ENCODE measurements at regions not wholly inside any gene's neighbourhood (a gene's known extent, or its start where the extent isn't known, plus 50 kb on each side); places are given as distances from the start of the nearest gene placed in this dataset.

GRCh38 chrX:30951003-30951402, 61.9 kb upstream of the TAB3 start:
- DNase-seq = no peak
- no peaks in the 10 kb centered on the region for H3K4me1 ChIP-seq (ENCODE audit: insufficient read depth, low read length)
- H3K27me3 ChIP-seq (ENCODE audit: insufficient read depth, low read length, poor library complexity) = no peaks in the 10 kb centered on the region
- no peak overlapping the region for H2AFZ ChIP-seq (ENCODE audit: low read depth, low read length)
- H3K27ac ChIP-seq (ENCODE audit: low read length) = no peak overlapping the region
- H3K9ac ChIP-seq (ENCODE audit: low read depth, low read length) = no peak overlapping the region
- H4K20me1 ChIP-seq (ENCODE audit: insufficient read depth, low read length) = no peaks in the 10 kb centered on the region
- TF ChIP-seq CTCF (IDR thresholded peaks at IDR 0.05; ENCODE audit: borderline replicate concordance, extremely low read depth, low read length, poor library complexity, severe bottlenecking) (no peak), EZH2 (IDR thresholded peaks at IDR 0.05; ENCODE audit: borderline replicate concordance, low read depth, low read length, severe bottlenecking) (no peak)
- no peaks in the 10 kb centered on the region for H3K36me3 ChIP-seq (ENCODE audit: insufficient read depth, low read length)
- ATAC-seq (ENCODE audit: insufficient read depth, low read depth) = no peak
- no peaks in the 10 kb centered on the region for H3K79me2 ChIP-seq (ENCODE audit: insufficient read depth, low read length)
- no peak overlapping the region for H3K4me3 ChIP-seq (ENCODE audit: low read depth in 1 of 2, low read length in 2 of 2)
- H3K9me3 ChIP-seq (ENCODE audit: insufficient read depth, low read length, severe bottlenecking) = no peaks in the 10 kb centered on the region
- H3K4me2 ChIP-seq (ENCODE audit: insufficient read depth, low read length) = no peak overlapping the region

- H3K27ac ChIP-seq (ENCODE audit: low read length) = no peak overlapping the region
- no peak overlapping the region for H3K4me3 ChIP-seq (ENCODE audit: low read depth in 1 of 2, low read length in 2 of 2)
- TF ChIP-seq CTCF (IDR thresholded peaks at IDR 0.05; ENCODE audit: borderline replicate concordance, extremely low read depth, low read length, poor library complexity, severe bottlenecking) (no peak), EZH2 (IDR thresholded peaks at IDR 0.05; ENCODE audit: borderline replicate concordance, low read depth, low read length, severe bottlenecking) (no peak)
- H4K20me1 ChIP-seq (ENCODE audit: insufficient read depth, low read length) = no peaks in the 10 kb centered on the region
- H2AFZ ChIP-seq (ENCODE audit: low read depth, low read length) = no peak overlapping the region
- H3K4me1 ChIP-seq (ENCODE audit: insufficient read depth, low read length) = no peaks in the 10 kb centered on the region
- no peak for ATAC-seq (ENCODE audit: insufficient read depth, low read depth)
- no peaks in the 10 kb centered on the region for H3K36me3 ChIP-seq (ENCODE audit: insufficient read depth, low read length)
- H3K4me2 ChIP-seq (ENCODE audit: insufficient read depth, low read length) = no peak overlapping the region
- no peaks in the 10 kb centered on the region for H3K79me2 ChIP-seq (ENCODE audit: insufficient read depth, low read length)
- no peaks in the 10 kb centered on the region for H3K9me3 ChIP-seq (ENCODE audit: insufficient read depth, low read length, severe bottlenecking)
- H3K27me3 ChIP-seq (ENCODE audit: insufficient read depth, low read length, poor library complexity) = no peaks in the 10 kb centered on the region
- no peak overlapping the region for H3K9ac ChIP-seq (ENCODE audit: low read depth, low read length)
- no peak for DNase-seq
Observed at GRCh38 chrX:30950391-30950790, 61.3 kb upstream of the TAB3 start.

DNA sequence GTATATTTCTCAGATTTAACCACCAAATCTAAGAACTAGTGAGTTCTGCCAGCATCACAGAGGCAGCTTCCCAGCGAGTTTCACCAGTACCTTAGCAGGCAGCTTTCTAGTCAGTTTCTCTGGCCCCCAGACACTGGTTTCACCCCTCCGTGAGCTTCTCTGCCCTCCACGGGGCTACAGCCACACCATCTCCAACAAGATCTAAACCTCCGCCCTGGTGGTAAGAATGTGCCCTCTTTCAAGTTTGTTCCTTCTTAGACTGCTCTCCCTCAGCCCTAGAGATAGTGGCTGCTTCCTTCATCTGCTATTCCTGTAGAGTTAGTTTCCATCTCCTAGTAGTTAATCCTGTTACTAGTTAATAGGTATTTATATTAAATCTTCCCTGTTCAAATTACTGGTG, 60.5 kb upstream of the TAB3 start:
- H3K27me3 ChIP-seq (ENCODE audit: insufficient read depth, low read length, poor library complexity) = no peaks in the 10 kb centered on the region
- no peak overlapping the region for H3K9ac ChIP-seq (ENCODE audit: low read depth, low read length)
- no peaks in the 10 kb centered on the region for H4K20me1 ChIP-seq (ENCODE audit: insufficient read depth, low read length)
- H3K4me2 ChIP-seq (ENCODE audit: insufficient read depth, low read length) = no peak overlapping the region
- DNase-seq (no peak), ATAC-seq (ENCODE audit: insufficient read depth, low read depth) (no peak)
- H3K4me3 ChIP-seq (ENCODE audit: low read depth in 1 of 2, low read length in 2 of 2) = no peak overlapping the region
- no peaks in the 10 kb centered on the region for H3K4me1 ChIP-seq (ENCODE audit: insufficient read depth, low read length)
- H2AFZ ChIP-seq (ENCODE audit: low read depth, low read length) = no peak overlapping the region
- TF ChIP-seq CTCF (IDR thresholded peaks at IDR 0.05; ENCODE audit: borderline replicate concordance, extremely low read depth, low read length, poor library complexity, severe bottlenecking) (no peak), EZH2 (IDR thresholded peaks at IDR 0.05; ENCODE audit: borderline replicate concordance, low read depth, low read length, severe bottlenecking) (no peak)
- no peaks in the 10 kb centered on the region for H3K36me3 ChIP-seq (ENCODE audit: insufficient read depth, low read length)
- no peaks in the 10 kb centered on the region for H3K79me2 ChIP-seq (ENCODE audit: insufficient read depth, low read length)
- H3K9me3 ChIP-seq (ENCODE audit: insufficient read depth, low read length, severe bottlenecking) = no peaks in the 10 kb centered on the region
- no peak overlapping the region for H3K27ac ChIP-seq (ENCODE audit: low read length)

- Histone ChIP-seq H3K4me3 (ENCODE audit: low read depth in 1 of 2, low read length in 2 of 2) (no peak overlapping the region), H3K9ac (ENCODE audit: low read depth, low read length) (no peak overlapping the region), H2AFZ (ENCODE audit: low read depth, low read length) (no peak overlapping the region), H4K20me1 (ENCODE audit: insufficient read depth, low read length) (no peaks in the 10 kb centered on the region), H3K27ac (ENCODE audit: low read length) (no peak overlapping the region), H3K27me3 (ENCODE audit: insufficient read depth, low read length, poor library complexity) (no peaks in the 10 kb centered on the region), H3K9me3 (ENCODE audit: insufficient read depth, low read length, severe bottlenecking) (no peaks in the 10 kb centered on the region), H3K36me3 (ENCODE audit: insufficient read depth, low read length) (no peaks in the 10 kb centered on the region), H3K4me1 (ENCODE audit: insufficient read depth, low read length) (no peaks in the 10 kb centered on the region), H3K4me2 (ENCODE audit: insufficient read depth, low read length) (no peak overlapping the region), H3K79me2 (ENCODE audit: insufficient read depth, low read length) (no peaks in the 10 kb centered on the region)
- ATAC-seq (ENCODE audit: insufficient read depth, low read depth) (no peak), DNase-seq (no peak)
- TF ChIP-seq CTCF (IDR thresholded peaks at IDR 0.05; ENCODE audit: borderline replicate concordance, extremely low read depth, low read length, poor library complexity, severe bottlenecking) (no peak), EZH2 (IDR thresholded peaks at IDR 0.05; ENCODE audit: borderline replicate concordance, low read depth, low read length, severe bottlenecking) (no peak)
Observed at GRCh38 chrX:30948626-30949025, 59.6 kb upstream of the TAB3 start.

All from DND-41 (cell line).